NB4 (cell line): ENCODE measurements at regions not wholly inside any gene's neighbourhood (a gene's known extent, or its start where the extent isn't known, plus 50 kb on each side); places are given as distances from the start of the nearest gene placed in this dataset.

Experiments used
- DNase-seq: peaks from one replicate; pipeline ENCODE4 v3.0.0; 2010; ENCODE audit warnings: low read depth
- H3K4me3 ChIP-seq: one replicate; pipeline ENCODE4 v1.5.1; 2011; ENCODE audit warnings: mild to moderate bottlenecking, low read depth, low read length, moderate library complexity
- CTCF ChIP-seq: IDR thresholded peaks from one replicate; pipeline ENCODE4 v1.5.1; 2012; ENCODE audit warnings: low read depth, low read length
- MAX ChIP-seq: IDR thresholded peaks from 2 replicates; pipeline ENCODE4 v1.6.1; 2011; ENCODE audit warnings: low read depth, low read length
- MYC ChIP-seq: IDR thresholded peaks from 2 replicates; pipeline ENCODE4 v1.6.1; 2011; ENCODE audit warnings: low read depth, low read length
- POLR2A ChIP-seq: IDR thresholded peaks from 2 replicates; pipeline ENCODE4 v1.6.1; 2011; ENCODE audit warnings: mild to moderate bottlenecking; ENCODE audit not compliant: insufficient read length; ENCODE audit errors: extremely low read depth

GRCh38 chr15:62901087-62901486 is 141.5 kb upstream of the TPM1 start:
- H3K4me3 ChIP-seq: no peak overlapping the region
- DNase-seq: no peak
- no peak for TF ChIP-seq MYC
- TF ChIP-seq POLR2A: no peak
- no peak for TF ChIP-seq MAX
- TF ChIP-seq CTCF: no peak

GRCh38 chr15:62901909-62902546 is 140.5 kb upstream of the TPM1 start:
- TF ChIP-seq MYC: no peak
- TF ChIP-seq MAX: no peak
- no peak for TF ChIP-seq CTCF
- no peak for TF ChIP-seq POLR2A
- no peak overlapping the region for H3K4me3 ChIP-seq
- peak; percentile 4 for DNase-seq

GRCh38 chr15:62902821-62903220 is 139.7 kb upstream of the TPM1 start:
- TF ChIP-seq CTCF (no peak), POLR2A (no peak), MAX (no peak), MYC (no peak)
- no peak for DNase-seq
- H3K4me3 ChIP-seq: no peak overlapping the region

GRCh38 chr15:62903437-62903836 is 139.1 kb upstream of the TPM1 start:
- TF ChIP-seq MAX (no peak), MYC (no peak), POLR2A (no peak), CTCF (no peak)
- H3K4me3 ChIP-seq: no peak overlapping the region
- no peak for DNase-seq

- TF ChIP-seq MYC: no peak
- H3K4me3 ChIP-seq: no peak overlapping the region
- no peak for DNase-seq
These were observed 138.3 kb upstream of the TPM1 start for GRCh38 chr15:62904041-62904910.

GRCh38 chr15:62906627-62907026 is 135.9 kb upstream of the TPM1 start:
- TF ChIP-seq MYC: no peak
- TF ChIP-seq CTCF: no peak
- TF ChIP-seq POLR2A: no peak
- TF ChIP-seq MAX: no peak
- DNase-seq: no peak
- no peak overlapping the region for H3K4me3 ChIP-seq
